CD4-positive, alpha-beta T cell (primary cell): ENCODE measurements at regions not wholly inside any gene's neighbourhood (a gene's known extent, or its start where the extent isn't known, plus 50 kb on each side); places are given as distances from the start of the nearest gene placed in this dataset.
A peak's percentile ranks its signal among the peaks of the same experiment; 100 is the strongest.

ENCODE experiments used
- ATAC-seq: fragments of 200-7000 bp; cut with Tn5 transposase; one replicate; pipeline ENCODE4 v1.10.0; 2022; ENCODE audit warnings: mild to moderate bottlenecking; ENCODE audit not compliant: poor library complexity
- CTCF ChIA-PET: fragments of 350-600 bp; sonication (Branson Sonifier 250); formaldehyde crosslinking; loops from one replicate; lab custom pipeline; 2021; ENCODE audit warnings: antibody characterized with exemption, inconsistent platforms; lab: Charles Lee
- POLR2A ChIA-PET: fragments of 350-600 bp; sonication (Branson Sonifier 250); formaldehyde crosslinking; loops from one replicate; lab custom pipeline; 2021; ENCODE audit warnings: antibody characterized with exemption, inconsistent platforms; lab: Charles Lee
- DNase-seq, 14 experiments: peaks; one replicate each; pipeline ENCODE4 v3.0.0-alpha.2; 2013 to 2020; ENCODE audit warnings: mixed read lengths in 2 of 14
- H3K27ac ChIP-seq, 2 donors: one replicate each; pipeline versions ENCODE4 v1.5.1 to v1.7.0; 2013; ENCODE audit warnings: low read length in 2 of 2, low read depth in 1 of 2, mild to moderate bottlenecking in 1 of 2
- H3K27me3 ChIP-seq, 2 experiments: 1 replicate in 1 of 2; 2 replicates in 1 of 2; pipeline versions ENCODE4 v1.6.1 to v1.7.0; 2013; ENCODE audit warnings: low read length in 2 of 2, control low read depth in 1 of 2, mild to moderate bottlenecking in 1 of 2, moderate library complexity in 1 of 2; ENCODE audit not compliant: insufficient read depth in 2 of 2, control insufficient read depth in 1 of 2
- H3K36me3 ChIP-seq: one replicate; pipeline ENCODE4 v1.6.1; 2013; ENCODE audit warnings: low read length, control low read depth; ENCODE audit not compliant: insufficient read depth
- H3K4me1 ChIP-seq: one replicate; pipeline ENCODE4 v1.6.1; 2013; ENCODE audit warnings: low read length, control low read depth; ENCODE audit not compliant: insufficient read depth
- H3K4me3 ChIP-seq: one replicate; pipeline ENCODE4 v1.5.1; 2013; ENCODE audit warnings: mild to moderate bottlenecking, low read length, moderate library complexity
- H3K9me3 ChIP-seq, 2 experiments: 1 replicate in 1 of 2; 2 replicates in 1 of 2; pipeline versions ENCODE4 v1.6.1 to v1.7.0; 2013; ENCODE audit warnings: low read length in 2 of 2, mild to moderate bottlenecking in 2 of 2, control low read depth in 1 of 2, moderate library complexity in 1 of 2; ENCODE audit not compliant: control insufficient read depth in 1 of 2, insufficient read depth in 1 of 2
- H3K27ac Mint-ChIP-seq: one replicate; pipeline ENCODE4 v1.8.0; 2020; ENCODE audit warnings: mixed read lengths
- H3K27me3 Mint-ChIP-seq: one replicate; pipeline ENCODE4 v1.8.0; 2021; ENCODE audit warnings: mixed read lengths
- H3K36me3 Mint-ChIP-seq: one replicate; pipeline ENCODE4 v1.8.0; 2021; ENCODE audit warnings: low read depth, mixed read lengths
- H3K4me1 Mint-ChIP-seq: one replicate; pipeline ENCODE4 v1.8.0; 2021; ENCODE audit warnings: low read depth, mixed read lengths
- H3K4me3 Mint-ChIP-seq: one replicate; pipeline ENCODE4 v1.8.0; 2020; ENCODE audit warnings: mild to moderate bottlenecking, mixed read lengths
- H3K9me3 Mint-ChIP-seq: one replicate; pipeline ENCODE4 v1.8.0; 2020; ENCODE audit warnings: mixed read lengths
- intact Hi-C, 2 experiments: fragments of 100-400 bp; cut with DNase I in 1 of 2; cut with micrococcal nuclease in 1 of 2; formaldehyde crosslinking; loops; one replicate each; pipeline versions ENCODE4 v1.15.1 to v1.9.0; 2023 to 2025; cut with DNase I, micrococcal nuclease
- TF ChIP-seq, protein P1 (sequence below): fragments of 200-600 bp; IDR thresholded peaks from one replicate; pipeline ENCODE4 v1.8.0; 2022; ENCODE audit warnings: antibody characterized with exemption, mild to moderate bottlenecking

GRCh38 chr18:26667046-26667445 lies 118.7 kb upstream of the KCTD1 start:
- intact Hi-C loops: loop anchor here in 1 of 2 experiments (10.0 kb wide), 1 partner anchor 58 kb away; no protein-coding TSS in a partner anchor
- CTCF ChIA-PET: no interaction called here
- H3K27ac Mint-ChIP-seq: no peak overlapping the region
- H3K4me3 Mint-ChIP-seq: no peak overlapping the region
- no peaks in the 10 kb centered on the region for H3K4me1 Mint-ChIP-seq
- Histone ChIP-seq H3K4me3 (no peak overlapping the region), H3K36me3 (no peaks in the 10 kb centered on the region), H3K27ac (no peak overlapping the region), H3K27me3 (no peaks in the 10 kb centered on the region), H3K9me3 (no peaks in the 10 kb centered on the region), H3K4me1 (no peaks in the 10 kb centered on the region)
- POLR2A ChIA-PET: no interaction called here
- H3K9me3 Mint-ChIP-seq: no peaks in the 10 kb centered on the region
- DNase-seq: no peak
- no peak for ATAC-seq
- H3K36me3 Mint-ChIP-seq: no peaks in the 10 kb centered on the region
- TF ChIP-seq, protein P1, sequence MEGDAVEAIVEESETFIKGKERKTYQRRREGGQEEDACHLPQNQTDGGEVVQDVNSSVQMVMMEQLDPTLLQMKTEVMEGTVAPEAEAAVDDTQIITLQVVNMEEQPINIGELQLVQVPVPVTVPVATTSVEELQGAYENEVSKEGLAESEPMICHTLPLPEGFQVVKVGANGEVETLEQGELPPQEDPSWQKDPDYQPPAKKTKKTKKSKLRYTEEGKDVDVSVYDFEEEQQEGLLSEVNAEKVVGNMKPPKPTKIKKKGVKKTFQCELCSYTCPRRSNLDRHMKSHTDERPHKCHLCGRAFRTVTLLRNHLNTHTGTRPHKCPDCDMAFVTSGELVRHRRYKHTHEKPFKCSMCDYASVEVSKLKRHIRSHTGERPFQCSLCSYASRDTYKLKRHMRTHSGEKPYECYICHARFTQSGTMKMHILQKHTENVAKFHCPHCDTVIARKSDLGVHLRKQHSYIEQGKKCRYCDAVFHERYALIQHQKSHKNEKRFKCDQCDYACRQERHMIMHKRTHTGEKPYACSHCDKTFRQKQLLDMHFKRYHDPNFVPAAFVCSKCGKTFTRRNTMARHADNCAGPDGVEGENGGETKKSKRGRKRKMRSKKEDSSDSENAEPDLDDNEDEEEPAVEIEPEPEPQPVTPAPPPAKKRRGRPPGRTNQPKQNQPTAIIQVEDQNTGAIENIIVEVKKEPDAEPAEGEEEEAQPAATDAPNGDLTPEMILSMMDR: no peak
- peaks cover 2% of the 10 kb centered on the region for H3K27me3 Mint-ChIP-seq

DNA sequence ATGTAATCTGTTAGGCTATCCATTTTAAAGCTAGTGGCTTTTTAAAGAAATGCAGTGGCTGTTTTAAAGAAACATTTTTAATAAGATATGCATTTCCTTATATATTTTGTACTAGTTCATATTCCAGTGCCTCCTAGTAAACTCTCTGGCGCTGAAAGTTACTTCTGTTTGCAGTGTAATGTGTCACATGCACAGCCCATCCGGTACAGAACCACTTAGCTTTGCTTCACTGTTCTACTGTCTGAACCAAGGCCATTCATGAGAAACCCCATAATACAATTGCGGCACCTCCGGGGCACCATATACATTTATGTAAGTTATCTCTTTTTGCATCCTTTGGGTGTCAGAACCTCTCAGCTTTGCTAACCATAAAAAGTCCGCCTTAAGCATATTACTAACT lies 114.6 kb upstream of the KCTD1 start:
- H3K27me3 ChIP-seq: peaks cover 14% of the 10 kb centered on the region in 2 experiments
- H3K27ac ChIP-seq: no peak overlapping the region
- H3K4me1 Mint-ChIP-seq: no peaks in the 10 kb centered on the region
- no peaks in the 10 kb centered on the region for H3K4me1 ChIP-seq
- DNase-seq (no peak), ATAC-seq (no peak)
- ChIA-PET CTCF (no interaction called here), POLR2A (no interaction called here)
- H3K4me3 Mint-ChIP-seq: no peak overlapping the region
- no peaks in the 10 kb centered on the region for H3K9me3 ChIP-seq
- no peaks in the 10 kb centered on the region for H3K36me3 ChIP-seq
- intact Hi-C loops: loop anchor here in 1 of 2 experiments (10.0 kb wide), 1 partner anchor 62 kb away; no protein-coding TSS in a partner anchor
- H3K27me3 Mint-ChIP-seq: peaks cover 36% of the 10 kb centered on the region
- H3K36me3 Mint-ChIP-seq: no peaks in the 10 kb centered on the region
- H3K4me3 ChIP-seq: no peak overlapping the region
- no peak overlapping the region for H3K27ac Mint-ChIP-seq
- TF ChIP-seq, protein P1: no peak
- no peaks in the 10 kb centered on the region for H3K9me3 Mint-ChIP-seq

GRCh38 chr18:26657631-26658581 lies 109.6 kb upstream of the KCTD1 start:
- ATAC-seq (no peak), DNase-seq (no peak)
- Histone ChIP-seq H3K4me3 (no peak overlapping the region), H3K27ac (no peak overlapping the region), H3K27me3 (peaks cover 29 to 57% of the 10 kb centered on the region in 2 experiments), H3K9me3 (peaks cover 0 to 8% of the 10 kb centered on the region in 2 experiments), H3K4me1 (peaks cover 7% of the 10 kb centered on the region), H3K36me3 (no peaks in the 10 kb centered on the region)
- POLR2A ChIA-PET: no interaction called here
- Mint-ChIP-seq H3K27me3 (peaks cover 74% of the 10 kb centered on the region), H3K36me3 (no peaks in the 10 kb centered on the region), H3K9me3 (no peaks in the 10 kb centered on the region), H3K27ac (no peak overlapping the region), H3K4me1 (peaks cover 16% of the 10 kb centered on the region), H3K4me3 (peak overlapping the region; percentile 59)
- CTCF ChIA-PET: no interaction called here
- intact Hi-C loops: loop anchor here in 1 of 2 experiments (10.0 kb wide), 1 partner anchor 353 kb away; no protein-coding TSS in a partner anchor
- TF ChIP-seq, protein P1: no peak
